Prostate gland (tissue), 1 donor: ENCODE measurements at regions not wholly inside any gene's neighbourhood (a gene's known extent, or its start where the extent isn't known, plus 50 kb on each side); places are given as distances from the start of the nearest gene placed in this dataset.

Experiments
- POLR2A ChIP-seq: fragments of 450-650 bp; IDR thresholded peaks from one replicate; pipeline ENCODE4 v1.6.1; 2016; ENCODE audit warnings: antibody characterized with exemption, mild to moderate bottlenecking
- POLR2AphosphoS5 ChIP-seq: sonication (generic); formaldehyde crosslinking; IDR thresholded peaks from one replicate; pipeline ENCODE4 v1.6.1; 2017; ENCODE audit warnings: antibody characterized with exemption

GRCh38 chr11:91926965-91927364, 297.7 kb upstream of the FAT3 start:
- TF ChIP-seq POLR2AphosphoS5 (no peak), POLR2A (no peak)
